Retinal pigment epithelial cell (primary cell): ENCODE measurements at regions not wholly inside any gene's neighbourhood (a gene's known extent, or its start where the extent isn't known, plus 50 kb on each side); places are given as distances from the start of the nearest gene placed in this dataset.
A peak's percentile ranks its signal among the peaks of the same experiment; 100 is the strongest.

Experiments
- DNase-seq: peaks from one replicate; pipeline ENCODE4 v3.0.0-alpha.2; 2010; ENCODE audit warnings: low read depth
- H3K4me3 ChIP-seq: 2 replicates; pipeline ENCODE4 v1.5.1; 2011; ENCODE audit warnings: mild to moderate bottlenecking, low read length, control low read depth, moderate library complexity
- CTCF ChIP-seq: conservative IDR thresholded peaks from 2 replicates; pipeline ENCODE4 v1.5.1; 2011; ENCODE audit warnings: low read depth, low read length, control low read depth, inconsistent platforms

- DNase-seq = no peak
- no peak overlapping the region for H3K4me3 ChIP-seq
- TF ChIP-seq CTCF = peak; percentile 31
These were observed 119.8 kb downstream of the DCK start for GRCh38 chr4:71113294-71113693.

- no peak for DNase-seq
- no peak overlapping the region for H3K4me3 ChIP-seq
- TF ChIP-seq CTCF = no peak
These were observed 127.5 kb downstream of the DCK start for GRCh38 chr4:71120831-71121524.

GRCh38 chr4:71123951-71124350 is 130.5 kb downstream of the DCK start:
- DNase-seq = no peak
- no peak for TF ChIP-seq CTCF

GRCh38 chr4:71125137-71125536 is 131.7 kb downstream of the DCK start:
- no peak overlapping the region for H3K4me3 ChIP-seq
- no peak for DNase-seq
- no peak for TF ChIP-seq CTCF

More at GRCh38 chr4:71123951-71124350, 130.5 kb downstream of the DCK start:
- H3K4me3 ChIP-seq = no peak overlapping the region

GRCh38 chr4:71126719-71127118 is 133.3 kb downstream of the DCK start:
- no peak overlapping the region for H3K4me3 ChIP-seq
- TF ChIP-seq CTCF = no peak
- DNase-seq = no peak

- H3K4me3 ChIP-seq = no peak overlapping the region
- no peak for DNase-seq
- TF ChIP-seq CTCF = peak; percentile 10
These were observed 137.6 kb downstream of the DCK start for GRCh38 chr4:71130827-71131603.

- no peak for DNase-seq
- no peak for TF ChIP-seq CTCF
- H3K4me3 ChIP-seq = no peak overlapping the region
These were observed 139.0 kb downstream of the DCK start for GRCh38 chr4:71132486-71132885.
